ENCODE measurements at regions not wholly inside any gene's neighbourhood (a gene's known extent, or its start where the extent isn't known, plus 50 kb on each side); places are given as distances from the start of the nearest gene placed in this dataset.

DNA sequence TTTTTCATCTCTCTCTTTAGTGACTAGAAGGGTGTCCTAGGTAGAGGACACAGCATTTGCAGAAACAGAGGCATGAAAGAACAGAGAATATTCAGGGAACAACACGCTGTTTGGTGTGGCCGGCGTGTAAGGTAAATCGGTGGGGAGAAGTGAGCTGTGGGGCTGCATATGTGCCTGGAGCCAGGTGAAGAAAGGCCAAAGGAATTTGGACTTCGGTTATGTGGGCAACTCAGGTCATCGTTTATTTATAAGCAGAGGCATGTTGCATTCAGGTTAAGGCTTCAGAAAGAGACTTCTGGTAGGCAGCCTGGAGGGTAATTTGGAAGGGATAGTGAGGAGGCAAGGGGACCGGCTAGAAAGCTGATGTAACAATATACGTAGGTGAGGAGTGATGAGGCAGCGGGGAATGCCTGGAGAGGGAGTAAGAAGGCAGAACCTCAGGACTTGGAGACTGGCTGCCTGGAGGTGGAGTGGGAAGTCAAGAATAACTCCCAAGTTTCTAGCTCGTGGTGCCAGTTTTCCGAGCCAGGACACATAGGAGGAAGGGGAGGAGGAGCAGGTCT lies 64.1 kb upstream of the ACOT11 start:
- in situ Hi-C loops (cut with HindIII; ENCODE audit: low pct_unique_long_range_greater_than_20kb, low sequenced_read_pairs) (no loop called here), intact Hi-C loops (cut with micrococcal nuclease; ENCODE audit: unreplicated experiment) (no loop called here)
- ChIA-PET POLR2A (interaction anchor here (0.7 kb wide), 1 partner anchor 331 kb away, joined by 4 read pairs; no protein-coding TSS in a partner anchor), CTCF (interaction anchor here (0.9 kb wide), 1 partner anchor 15 kb away, joined by 3 read pairs; no protein-coding TSS in a partner anchor)
- BruUV-seq (replicated peaks), result no TSS peak
- peaks cover 15% of the 10 kb centered on the region for H3K4me1 ChIP-seq (ENCODE audit: control insufficient read depth, insufficient read depth, low read length)
- no peaks in the 10 kb centered on the region for H3K9me3 ChIP-seq (ENCODE audit: control insufficient read depth, insufficient read depth, low read depth, low read length)
- no peaks in the 10 kb centered on the region for H3K27me3 ChIP-seq (ENCODE audit: control insufficient read depth, insufficient read depth, low read length)
- TF ChIP-seq, protein P1, sequence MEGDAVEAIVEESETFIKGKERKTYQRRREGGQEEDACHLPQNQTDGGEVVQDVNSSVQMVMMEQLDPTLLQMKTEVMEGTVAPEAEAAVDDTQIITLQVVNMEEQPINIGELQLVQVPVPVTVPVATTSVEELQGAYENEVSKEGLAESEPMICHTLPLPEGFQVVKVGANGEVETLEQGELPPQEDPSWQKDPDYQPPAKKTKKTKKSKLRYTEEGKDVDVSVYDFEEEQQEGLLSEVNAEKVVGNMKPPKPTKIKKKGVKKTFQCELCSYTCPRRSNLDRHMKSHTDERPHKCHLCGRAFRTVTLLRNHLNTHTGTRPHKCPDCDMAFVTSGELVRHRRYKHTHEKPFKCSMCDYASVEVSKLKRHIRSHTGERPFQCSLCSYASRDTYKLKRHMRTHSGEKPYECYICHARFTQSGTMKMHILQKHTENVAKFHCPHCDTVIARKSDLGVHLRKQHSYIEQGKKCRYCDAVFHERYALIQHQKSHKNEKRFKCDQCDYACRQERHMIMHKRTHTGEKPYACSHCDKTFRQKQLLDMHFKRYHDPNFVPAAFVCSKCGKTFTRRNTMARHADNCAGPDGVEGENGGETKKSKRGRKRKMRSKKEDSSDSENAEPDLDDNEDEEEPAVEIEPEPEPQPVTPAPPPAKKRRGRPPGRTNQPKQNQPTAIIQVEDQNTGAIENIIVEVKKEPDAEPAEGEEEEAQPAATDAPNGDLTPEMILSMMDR (IDR thresholded peaks at IDR 0.05), result no peak
- TF ChIP-seq SIN3A (IDR thresholded peaks at IDR 0.05; ENCODE audit: borderline replicate concordance, insufficient read depth, low read depth, low read length) (no peak), POLR2AphosphoS5 (IDR thresholded peaks at IDR 0.05; ENCODE audit: low read depth, low read length) (no peak), TCF7L2 (IDR thresholded peaks at IDR 0.05; ENCODE audit: low read depth, low read length) (no peak)
- TF ChIP-seq, protein P2, sequence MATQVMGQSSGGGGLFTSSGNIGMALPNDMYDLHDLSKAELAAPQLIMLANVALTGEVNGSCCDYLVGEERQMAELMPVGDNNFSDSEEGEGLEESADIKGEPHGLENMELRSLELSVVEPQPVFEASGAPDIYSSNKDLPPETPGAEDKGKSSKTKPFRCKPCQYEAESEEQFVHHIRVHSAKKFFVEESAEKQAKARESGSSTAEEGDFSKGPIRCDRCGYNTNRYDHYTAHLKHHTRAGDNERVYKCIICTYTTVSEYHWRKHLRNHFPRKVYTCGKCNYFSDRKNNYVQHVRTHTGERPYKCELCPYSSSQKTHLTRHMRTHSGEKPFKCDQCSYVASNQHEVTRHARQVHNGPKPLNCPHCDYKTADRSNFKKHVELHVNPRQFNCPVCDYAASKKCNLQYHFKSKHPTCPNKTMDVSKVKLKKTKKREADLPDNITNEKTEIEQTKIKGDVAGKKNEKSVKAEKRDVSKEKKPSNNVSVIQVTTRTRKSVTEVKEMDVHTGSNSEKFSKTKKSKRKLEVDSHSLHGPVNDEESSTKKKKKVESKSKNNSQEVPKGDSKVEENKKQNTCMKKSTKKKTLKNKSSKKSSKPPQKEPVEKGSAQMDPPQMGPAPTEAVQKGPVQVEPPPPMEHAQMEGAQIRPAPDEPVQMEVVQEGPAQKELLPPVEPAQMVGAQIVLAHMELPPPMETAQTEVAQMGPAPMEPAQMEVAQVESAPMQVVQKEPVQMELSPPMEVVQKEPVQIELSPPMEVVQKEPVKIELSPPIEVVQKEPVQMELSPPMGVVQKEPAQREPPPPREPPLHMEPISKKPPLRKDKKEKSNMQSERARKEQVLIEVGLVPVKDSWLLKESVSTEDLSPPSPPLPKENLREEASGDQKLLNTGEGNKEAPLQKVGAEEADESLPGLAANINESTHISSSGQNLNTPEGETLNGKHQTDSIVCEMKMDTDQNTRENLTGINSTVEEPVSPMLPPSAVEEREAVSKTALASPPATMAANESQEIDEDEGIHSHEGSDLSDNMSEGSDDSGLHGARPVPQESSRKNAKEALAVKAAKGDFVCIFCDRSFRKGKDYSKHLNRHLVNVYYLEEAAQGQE (IDR thresholded peaks at IDR 0.05; ENCODE audit: insufficient read depth in 1 of 2, low read depth in 2 of 2, low read length in 1 of 2), result no peak
- H3K27ac ChIP-seq (ENCODE audit: low read length), result no peak overlapping the region
- ATAC-seq (no peak), DNase-seq (ENCODE audit: low read depth, low spot score) (no peak)
- no peak overlapping the region for H3K4me3 ChIP-seq (ENCODE audit: low read depth in 2 of 2, low read length in 2 of 2)
- no peaks in the 10 kb centered on the region for H3K36me3 ChIP-seq (ENCODE audit: control insufficient read depth, insufficient read depth, low read length)

DNA sequence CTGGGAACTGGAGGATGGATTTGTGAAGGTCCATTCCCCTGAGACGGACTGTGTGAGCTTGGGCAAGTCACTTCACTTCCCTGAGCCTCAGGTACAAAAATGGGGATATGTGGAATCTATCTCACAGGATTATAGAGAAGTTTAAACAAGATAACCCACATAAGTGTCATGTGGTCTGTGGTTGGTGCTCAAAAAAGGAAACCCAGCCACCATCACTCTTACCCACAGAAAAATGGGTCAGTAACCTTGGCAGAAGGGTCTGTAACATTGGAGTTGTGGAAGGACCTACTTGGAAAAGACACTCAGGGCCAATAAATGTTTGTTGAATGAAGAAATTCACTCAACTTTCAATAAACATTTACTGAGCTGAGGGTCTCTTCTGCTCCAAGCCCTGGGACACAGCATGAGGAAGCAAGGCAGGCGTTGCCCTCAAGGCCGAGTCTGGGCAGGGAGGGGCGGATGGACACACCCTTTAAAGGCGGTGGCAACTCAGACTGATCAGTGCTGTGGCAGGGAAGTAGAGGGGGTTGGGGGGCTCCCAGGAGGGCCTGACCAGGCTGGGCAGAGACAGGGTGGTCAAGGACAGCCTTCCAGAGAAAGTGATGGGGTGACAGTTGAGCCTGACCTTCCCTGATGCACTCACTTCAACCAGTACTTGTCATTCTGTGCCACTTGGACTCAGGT lies 66.7 kb upstream of the ACOT11 start:
- in situ Hi-C loops (cut with HindIII; ENCODE audit: low pct_unique_long_range_greater_than_20kb, low sequenced_read_pairs) (no loop called here), intact Hi-C loops (cut with micrococcal nuclease; ENCODE audit: unreplicated experiment) (no loop called here)
- no peak overlapping the region for H3K27ac ChIP-seq (ENCODE audit: low read length)
- H3K4me3 ChIP-seq (ENCODE audit: low read depth in 2 of 2, low read length in 2 of 2), result no peak overlapping the region
- ATAC-seq (no peak), DNase-seq (ENCODE audit: low read depth, low spot score) (no peak)
- TF ChIP-seq POLR2AphosphoS5 (IDR thresholded peaks at IDR 0.05; ENCODE audit: low read depth, low read length) (no peak), SIN3A (IDR thresholded peaks at IDR 0.05; ENCODE audit: borderline replicate concordance, insufficient read depth, low read depth, low read length) (no peak), TCF7L2 (IDR thresholded peaks at IDR 0.05; ENCODE audit: low read depth, low read length) (no peak)
- TF ChIP-seq, protein P2 (IDR thresholded peaks at IDR 0.05; ENCODE audit: insufficient read depth in 1 of 2, low read depth in 2 of 2, low read length in 1 of 2), result no peak
- TF ChIP-seq, protein P1 (IDR thresholded peaks at IDR 0.05), result no peak
- ChIA-PET POLR2A (interaction anchor here (0.8 kb wide), 1 partner anchor 13 kb away, joined by 7 read pairs; no protein-coding TSS in a partner anchor), CTCF (no interaction called here)
- H3K9me3 ChIP-seq (ENCODE audit: control insufficient read depth, insufficient read depth, low read depth, low read length), result no peaks in the 10 kb centered on the region
- H3K4me1 ChIP-seq (ENCODE audit: control insufficient read depth, insufficient read depth, low read length), result no peaks in the 10 kb centered on the region
- BruUV-seq (replicated peaks), result no TSS peak
- H3K36me3 ChIP-seq (ENCODE audit: control insufficient read depth, insufficient read depth, low read length), result no peaks in the 10 kb centered on the region
- H3K27me3 ChIP-seq (ENCODE audit: control insufficient read depth, insufficient read depth, low read length), result no peaks in the 10 kb centered on the region

All from Panc1 (cell line).